ENCODE measurements at regions not wholly inside any gene's neighbourhood (a gene's known extent, or its start where the extent isn't known, plus 50 kb on each side); places are given as distances from the start of the nearest gene placed in this dataset.

GRCh38 chr6:45816674-45817297 is 198.9 kb downstream of the CLIC5 start:
- TF ChIP-seq POLR2A (IDR thresholded peaks at IDR 0.05) (no peak), CTCF (IDR thresholded peaks at IDR 0.05) (no peak)
